Liver (tissue), 8 donors: ENCODE measurements at regions not wholly inside any gene's neighbourhood (a gene's known extent, or its start where the extent isn't known, plus 50 kb on each side); places are given as distances from the start of the nearest gene placed in this dataset.
"Not testable (repeated sequence)": the region's sequence is repeated elsewhere in the genome, so short reads cannot be mapped to it uniquely, and the experiment has no call there.

ENCODE experiments used
- DNase-seq: peaks from one replicate; pipeline ENCODE4 v3.0.0-alpha.2; 2017; ENCODE audit warnings: low spot score
- H3K27ac ChIP-seq, 2 donors: one replicate each; pipeline ENCODE4 v1.7.0; 2013; ENCODE audit warnings: inconsistent platforms in 2 of 2, low read length in 2 of 2, control low read depth in 1 of 2, low read depth in 1 of 2, mild to moderate bottlenecking in 1 of 2
- H3K27me3 ChIP-seq, 4 donors: one replicate each; pipeline versions ENCODE4 v1.6.1 to v1.7.0; 2013; ENCODE audit warnings: low read length in 3 of 4, inconsistent platforms in 1 of 4, mild to moderate bottlenecking in 1 of 4, moderate library complexity in 1 of 4; ENCODE audit not compliant: control insufficient read depth in 4 of 4, insufficient read depth in 4 of 4
- H3K36me3 ChIP-seq, 4 donors: one replicate each; pipeline versions ENCODE4 v1.6.1 to v1.7.0; 2013; ENCODE audit warnings: low read length in 3 of 4, mild to moderate bottlenecking in 3 of 4, low read depth in 1 of 4, moderate library complexity in 1 of 4; ENCODE audit not compliant: control insufficient read depth in 4 of 4, insufficient read depth in 3 of 4
- H3K4me1 ChIP-seq, 4 donors: one replicate each; pipeline versions ENCODE4 v1.6.1 to v1.7.0; 2013; ENCODE audit warnings: low read length in 3 of 4, mild to moderate bottlenecking in 3 of 4, moderate library complexity in 1 of 4; ENCODE audit not compliant: control insufficient read depth in 4 of 4, insufficient read depth in 4 of 4
- H3K4me3 ChIP-seq, 3 donors: one replicate each; pipeline versions ENCODE4 v1.6.1 to v1.7.0; 2013; ENCODE audit warnings: low read length in 3 of 3, control low read depth in 1 of 3, low read depth in 1 of 3, mild to moderate bottlenecking in 1 of 3
- H3K9ac ChIP-seq, 2 donors: one replicate each; pipeline ENCODE4 v1.7.0; 2013; ENCODE audit warnings: low read length in 2 of 2, mild to moderate bottlenecking in 2 of 2, moderate library complexity in 2 of 2, control low read depth in 1 of 2, low read depth in 1 of 2
- H3K9me3 ChIP-seq, 4 donors: one replicate each; pipeline versions ENCODE4 v1.6.1 to v1.7.0; 2013; ENCODE audit warnings: low read length in 3 of 4; ENCODE audit not compliant: control insufficient read depth in 4 of 4
- ATF3 ChIP-seq: IDR thresholded peaks from 2 replicates; pipeline ENCODE4 v1.6.1; 2016; ENCODE audit warnings: antibody characterized with exemption
- CTCF ChIP-seq: fragments of 150-350 bp; IDR thresholded peaks from 2 replicates; pipeline ENCODE4 v1.5.1; 2017; ENCODE audit warnings: improper control_type of control experiment, low read depth, low read length; ENCODE audit not compliant: missing input control
- FOXA2 ChIP-seq: IDR thresholded peaks from 2 replicates; pipeline ENCODE4 v1.6.1; 2016; ENCODE audit warnings: antibody characterized with exemption
- GABPA ChIP-seq, 2 donors: IDR thresholded peaks in 1 of 2; conservative IDR thresholded peaks in 1 of 2; 2 replicates each; pipeline ENCODE4 v1.6.1; 2016; ENCODE audit warnings: antibody characterized with exemption in 2 of 2, mild to moderate bottlenecking in 1 of 2, moderate library complexity in 1 of 2
- HNF4A ChIP-seq, 2 donors: conservative IDR thresholded peaks; 2 replicates each; pipeline ENCODE4 v1.6.1; 2016; ENCODE audit warnings: antibody characterized with exemption in 2 of 2, mild to moderate bottlenecking in 2 of 2
- HNF4G ChIP-seq: IDR thresholded peaks from 2 replicates; pipeline ENCODE4 v1.6.1; 2016; ENCODE audit warnings: antibody characterized with exemption
- JUND ChIP-seq, 2 donors: IDR thresholded peaks; 2 replicates each; pipeline ENCODE4 v1.6.1; 2016; ENCODE audit warnings: antibody characterized with exemption in 2 of 2
- MAX ChIP-seq: IDR thresholded peaks from 2 replicates; pipeline ENCODE4 v1.6.1; 2016; ENCODE audit warnings: antibody characterized with exemption
- NR2F2 ChIP-seq: IDR thresholded peaks from 2 replicates; pipeline ENCODE4 v1.6.1; 2016; ENCODE audit warnings: antibody characterized with exemption
- RAD21 ChIP-seq, 2 donors: IDR thresholded peaks; 2 replicates each; pipeline ENCODE4 v1.6.1; 2016; ENCODE audit warnings: antibody characterized with exemption in 2 of 2, mild to moderate bottlenecking in 2 of 2
- REST ChIP-seq: IDR thresholded peaks from 2 replicates; pipeline ENCODE4 v1.6.1; 2016; ENCODE audit warnings: antibody characterized with exemption, mild to moderate bottlenecking
- RXRA ChIP-seq, 2 donors: IDR thresholded peaks; 2 replicates each; pipeline ENCODE4 v1.6.1; 2017 to 2018; ENCODE audit warnings: antibody characterized with exemption in 2 of 2, mild to moderate bottlenecking in 1 of 2
- SP1 ChIP-seq: IDR thresholded peaks from 2 replicates; pipeline ENCODE4 v1.6.1; 2018; ENCODE audit warnings: antibody characterized with exemption, mild to moderate bottlenecking
- TAF1 ChIP-seq: conservative IDR thresholded peaks from 2 replicates; pipeline ENCODE4 v1.6.1; 2016; ENCODE audit warnings: antibody characterized with exemption, mild to moderate bottlenecking
- YY1 ChIP-seq: IDR thresholded peaks from 2 replicates; pipeline ENCODE4 v1.6.1; 2016; ENCODE audit warnings: antibody characterized with exemption, mild to moderate bottlenecking
- WGBS: extraction: QIAGEN DNeasy Blood & Tissue Kit; methylation state at CpG from one replicate; pipeline ENCODE4 v1.1.7; 2013; 5-methylcytosine and 5-hydroxymethylcytosine counted together
- donor health status: healthy.
- donor health status: healthy.
- donor health status: healthy.
- donor health status: healthy.
- donor health status: healthy.

GRCh38 chr15:77874063-77874462 is 203.4 kb downstream of the TBC1D2B start:
- H3K27ac ChIP-seq: no peak overlapping the region
- no peak overlapping the region for H3K4me3 ChIP-seq
- no peak for DNase-seq
- 83% methylated on average over 4 of the region's 4 CpGs for WGBS
- no peaks in the 10 kb centered on the region for H3K27me3 ChIP-seq
- peaks cover 2 to 8% (median 5%) of the 10 kb centered on the region in 4 donors for H3K4me1 ChIP-seq
- no peaks in the 10 kb centered on the region for H3K9me3 ChIP-seq
- TF ChIP-seq HNF4A (conservative IDR thresholded peaks at IDR 0.05): no peak
- TF ChIP-seq RAD21 (IDR thresholded peaks at IDR 0.05): no peak
- no peak for TF ChIP-seq TAF1
- TF ChIP-seq FOXA2: no peak
- no peak for TF ChIP-seq MAX
- no peak for TF ChIP-seq CTCF
- no peak for TF ChIP-seq GABPA (IDR thresholded peaks at IDR 0.05 in 1 of 2, conservative IDR thresholded peaks at IDR 0.05 in 1 of 2)
- no peak for TF ChIP-seq RXRA (IDR thresholded peaks at IDR 0.05)
- no peak for TF ChIP-seq NR2F2
- no peak overlapping the region for H3K9ac ChIP-seq
- no peaks in the 10 kb centered on the region for H3K36me3 ChIP-seq

- not testable (repeated sequence) for DNase-seq, H3K4me3 ChIP-seq, H3K4me1 ChIP-seq, H3K9me3 ChIP-seq, H3K27me3 ChIP-seq, H3K9ac ChIP-seq, H3K36me3 ChIP-seq, H3K27ac ChIP-seq
- 92% methylated on average over 18 of the region's 18 CpGs for WGBS
Measured at GRCh38 chr15:77872521-77873425, 204.7 kb downstream of the TBC1D2B start.

- no peaks in the 10 kb centered on the region for H3K36me3 ChIP-seq
- 84% methylated on average over 11 of the region's 11 CpGs for WGBS
- H3K9me3 ChIP-seq: no peaks in the 10 kb centered on the region
- no peak overlapping the region for H3K27ac ChIP-seq
- TF ChIP-seq RAD21 (IDR thresholded peaks at IDR 0.05) (no peak), ATF3 (no peak), CTCF (no peak), JUND (IDR thresholded peaks at IDR 0.05) (no peak), HNF4G (no peak), YY1 (no peak), FOXA2 (no peak), NR2F2 (no peak), GABPA (IDR thresholded peaks at IDR 0.05 in 1 of 2, conservative IDR thresholded peaks at IDR 0.05 in 1 of 2) (no peak), REST (no peak), HNF4A (conservative IDR thresholded peaks at IDR 0.05) (no peak), SP1 (no peak), TAF1 (no peak), RXRA (IDR thresholded peaks at IDR 0.05) (no peak)
- DNase-seq: no peak
- H3K27me3 ChIP-seq: no peaks in the 10 kb centered on the region
- H3K9ac ChIP-seq: no peak overlapping the region
- no peak overlapping the region for H3K4me3 ChIP-seq
- H3K4me1 ChIP-seq: peaks cover 2 to 8% (median 5%) of the 10 kb centered on the region in 4 donors
Measured at GRCh38 chr15:77871852-77872371, 205.6 kb downstream of the TBC1D2B start.
